HepG2 (cell line): ENCODE measurements at regions not wholly inside any gene's neighbourhood (a gene's known extent, or its start where the extent isn't known, plus 50 kb on each side); places are given as distances from the start of the nearest gene placed in this dataset.

Experiments used
- ATAC-seq: fragments of 200-7000 bp; cut with Tn5 transposase; 3 replicates; pipeline ENCODE4 v1.9.1; 2020; ENCODE audit warnings: mild to moderate bottlenecking, moderate library complexity
- BruUV-seq: library from RNA; stranded (reverse); fragments of 400-500 nt; replicated peaks from 2 replicates; lab custom pipeline; 2021; lab: Mats Ljungman, UMichigan
- CTCF ChIA-PET: fragments of 300-600 bp; formaldehyde crosslinking; extraction: SDS; loops from one replicate; lab custom pipeline; 2021; ENCODE audit warnings: low total read pairs, inconsistent platforms, low intra/inter-chr PET ratio; lab: Yijun Ruan, JAX
- POLR2A ChIA-PET: fragments of 350-600 bp; sonication (Branson Sonifier 250); formaldehyde crosslinking; loops from one replicate; lab custom pipeline; 2020; ENCODE audit warnings: antibody characterized with exemption, inconsistent platforms; lab: Yijun Ruan, JAX
- DNase-seq: peaks from one replicate; pipeline ENCODE4 v3.0.0-alpha.2; 2015; ENCODE audit warnings: low spot score
- FAIRE-seq: peaks from 3 replicates; lab custom pipeline; 2011; peaks lifted over from hg19 to GRCh38; lab: Jason Lieb, UNC
- H2AFZ ChIP-seq: one replicate; pipeline ENCODE4 v1.6.1; 2011; ENCODE audit warnings: low read length, inconsistent platforms
- H3K27ac ChIP-seq: fragments of 300-600 bp; 3 replicates; pipeline ENCODE4 v1.8.0; 2011; ENCODE audit warnings: mixed run types, mild to moderate bottlenecking, mixed read lengths, low read length, inconsistent platforms; ENCODE audit not compliant: insufficient read depth; ENCODE audit errors: extremely low read length
- H3K27me3 ChIP-seq, 2 experiments: fragments of 200-600 bp in 1 of 2; 2 replicates in 1 of 2; 3 replicates in 1 of 2; pipeline versions ENCODE4 v1.6.0 to v1.8.0; 2011; ENCODE audit warnings: low read length in 2 of 2, mild to moderate bottlenecking in 2 of 2, moderate library complexity in 2 of 2, inconsistent platforms in 1 of 2; ENCODE audit not compliant: insufficient read depth in 2 of 2, control insufficient read depth in 1 of 2
- H3K36me3 ChIP-seq, 2 experiments: fragments of 200-600 bp in 1 of 2; replicated peaks in 1 of 2; 2 replicates in 1 of 2; 3 replicates in 1 of 2; pipeline versions ENCODE4 v1.5.1 to v1.8.0; 2011; ENCODE audit warnings: low read length in 2 of 2, inconsistent platforms in 1 of 2; ENCODE audit not compliant: insufficient read depth in 2 of 2, control insufficient read depth in 1 of 2
- H3K4me1 ChIP-seq: 2 replicates; pipeline ENCODE4 v1.5.1; 2012; ENCODE audit warnings: low read length, inconsistent platforms; ENCODE audit not compliant: insufficient read depth
- H3K4me2 ChIP-seq: 2 replicates; pipeline ENCODE4 v1.6.0; 2011; ENCODE audit warnings: low read depth, low read length, inconsistent platforms
- H3K4me3 ChIP-seq, 3 experiments: fragments of 200-600 bp in 1 of 3; sonication (generic), shearing (Covaris generic) in 1 of 3; replicated peaks in 1 of 3; 2 replicates each; pipeline ENCODE4 v1.5.1; 2011 to 2016; ENCODE audit warnings: low read length in 3 of 3, inconsistent platforms in 2 of 3, low read depth in 2 of 3, mild to moderate bottlenecking in 2 of 3, control low read depth in 1 of 3, mixed read lengths in 1 of 3; ENCODE audit not compliant: insufficient read depth in 1 of 3
- H3K79me2 ChIP-seq: one replicate; pipeline ENCODE4 v1.6.1; 2011; ENCODE audit warnings: low read length, inconsistent platforms; ENCODE audit not compliant: insufficient read depth
- H3K9ac ChIP-seq: 2 replicates; pipeline ENCODE4 v1.6.0; 2011; ENCODE audit warnings: mild to moderate bottlenecking, low read depth, low read length, inconsistent platforms; ENCODE audit not compliant: insufficient read depth
- H3K9me3 ChIP-seq: 2 replicates; pipeline ENCODE4 v1.5.1; 2012; ENCODE audit warnings: mild to moderate bottlenecking, low read length
- H4K20me1 ChIP-seq: 2 replicates; pipeline ENCODE4 v1.6.0; 2011; ENCODE audit warnings: inconsistent platforms, mild to moderate bottlenecking, low read length, moderate library complexity; ENCODE audit not compliant: insufficient read depth
- ARID2 ChIP-seq: sonication (generic); formaldehyde crosslinking; IDR thresholded peaks from 2 replicates; pipeline ENCODE4 v1.8.1; 2022; ENCODE audit warnings: mild to moderate bottlenecking, missing genetic modification reagents, borderline replicate concordance
- BATF2 ChIP-seq: sonication (generic); formaldehyde crosslinking; IDR thresholded peaks from 2 replicates; pipeline ENCODE4 v1.8.0; 2022; ENCODE audit warnings: mild to moderate bottlenecking, missing genetic modification reagents, moderate library complexity
- CREB1 ChIP-seq, 2 experiments: fragments of 450-650 bp in 1 of 2; IDR thresholded peaks; 2 replicates each; pipeline ENCODE4 v1.6.1; 2016 to 2017; ENCODE audit warnings: control low read depth in 1 of 2, mild to moderate bottlenecking in 1 of 2, missing compliant biosample characterization in 1 of 2, missing genetic modification characterization in 1 of 2
- ETV6 ChIP-seq: sonication (generic); formaldehyde crosslinking; conservative IDR thresholded peaks from 2 replicates; pipeline ENCODE4 v1.4.0; 2020; ENCODE audit warnings: missing genetic modification reagents
- HES4 ChIP-seq: sonication (generic); formaldehyde crosslinking; IDR thresholded peaks from 2 replicates; pipeline ENCODE4 v1.9.0; 2021; ENCODE audit warnings: mild to moderate bottlenecking, missing genetic modification reagents, borderline replicate concordance
- HNRNPUL1 ChIP-seq: fragments of 200-400 bp; formaldehyde crosslinking; IDR thresholded peaks from 2 replicates; pipeline ENCODE4 v1.6.1; 2017; ENCODE audit warnings: low read depth, mild to moderate bottlenecking, low read length, moderate library complexity
- ISX ChIP-seq: sonication (generic); formaldehyde crosslinking; conservative IDR thresholded peaks from 2 replicates; pipeline ENCODE4 v1.5.0; 2020; ENCODE audit warnings: missing genetic modification reagents
- MTA3 ChIP-seq: sonication (generic); formaldehyde crosslinking; IDR thresholded peaks from 2 replicates; pipeline ENCODE4 v1.4.0; 2020; ENCODE audit warnings: missing genetic modification reagents
- MZF1 ChIP-seq: sonication (generic); formaldehyde crosslinking; IDR thresholded peaks from 2 replicates; pipeline ENCODE4 v1.8.1; 2023; ENCODE audit warnings: mild to moderate bottlenecking, missing genetic modification reagents, borderline replicate concordance
- NCOA2 ChIP-seq: sonication (generic); formaldehyde crosslinking; IDR thresholded peaks from 2 replicates; pipeline ENCODE4 v1.8.0; 2022; ENCODE audit warnings: inconsistent platforms
- ZNF143 ChIP-seq: sonication (generic); formaldehyde crosslinking; IDR thresholded peaks from 2 replicates; pipeline ENCODE4 v1.4.0; 2020; ENCODE audit warnings: missing genetic modification reagents
- ZNF225 ChIP-seq: sonication (generic); formaldehyde crosslinking; IDR thresholded peaks from 2 replicates; pipeline ENCODE4 v1.4.0; 2020; ENCODE audit warnings: mild to moderate bottlenecking, missing genetic modification reagents
- ZNF335 ChIP-seq: sonication (generic); formaldehyde crosslinking; IDR thresholded peaks from 2 replicates; pipeline ENCODE4 v1.4.0; 2020; ENCODE audit warnings: missing genetic modification reagents
- ZNF776 ChIP-seq: sonication (generic); formaldehyde crosslinking; IDR thresholded peaks from 2 replicates; pipeline ENCODE4 v1.4.0; 2020; ENCODE audit warnings: mild to moderate bottlenecking, missing genetic modification reagents
- ZNF780A ChIP-seq: sonication (generic); formaldehyde crosslinking; IDR thresholded peaks from 2 replicates; pipeline ENCODE4 v1.8.0; 2022; ENCODE audit warnings: mild to moderate bottlenecking, missing genetic modification reagents, moderate library complexity
- WGBS: methylation state at CpG from one replicate; pipeline ENCODE4 v1.1.6; 2017; ENCODE audit warnings: low lambda C conversion rate; 5-methylcytosine and 5-hydroxymethylcytosine counted together
- in situ Hi-C: cut with HindIII; loops from 2 replicates; pipeline ENCODE4 v1.10.0; 2017; ENCODE audit warnings: low pct_unique_long_range_greater_than_20kb; ENCODE audit not compliant: extremely low pct_ligation_motif_present
- intact Hi-C: fragments of 100-400 bp; cut with micrococcal nuclease; formaldehyde crosslinking; loops from one replicate; pipeline ENCODE4 v1.10.0; 2022; ENCODE audit not compliant: unreplicated experiment
- TF ChIP-seq, protein P1 (sequence below), 2 experiments: sonication (generic) in 1 of 2; formaldehyde crosslinking in 1 of 2; IDR thresholded peaks; 2 replicates each; pipeline versions ENCODE4 v1.4.0 to v1.6.1; 2018 to 2020; ENCODE audit warnings: missing genetic modification reagents in 2 of 2, borderline replicate concordance in 1 of 2, low read depth in 1 of 2, mild to moderate bottlenecking in 1 of 2, missing biosample characterization in 1 of 2

DNA sequence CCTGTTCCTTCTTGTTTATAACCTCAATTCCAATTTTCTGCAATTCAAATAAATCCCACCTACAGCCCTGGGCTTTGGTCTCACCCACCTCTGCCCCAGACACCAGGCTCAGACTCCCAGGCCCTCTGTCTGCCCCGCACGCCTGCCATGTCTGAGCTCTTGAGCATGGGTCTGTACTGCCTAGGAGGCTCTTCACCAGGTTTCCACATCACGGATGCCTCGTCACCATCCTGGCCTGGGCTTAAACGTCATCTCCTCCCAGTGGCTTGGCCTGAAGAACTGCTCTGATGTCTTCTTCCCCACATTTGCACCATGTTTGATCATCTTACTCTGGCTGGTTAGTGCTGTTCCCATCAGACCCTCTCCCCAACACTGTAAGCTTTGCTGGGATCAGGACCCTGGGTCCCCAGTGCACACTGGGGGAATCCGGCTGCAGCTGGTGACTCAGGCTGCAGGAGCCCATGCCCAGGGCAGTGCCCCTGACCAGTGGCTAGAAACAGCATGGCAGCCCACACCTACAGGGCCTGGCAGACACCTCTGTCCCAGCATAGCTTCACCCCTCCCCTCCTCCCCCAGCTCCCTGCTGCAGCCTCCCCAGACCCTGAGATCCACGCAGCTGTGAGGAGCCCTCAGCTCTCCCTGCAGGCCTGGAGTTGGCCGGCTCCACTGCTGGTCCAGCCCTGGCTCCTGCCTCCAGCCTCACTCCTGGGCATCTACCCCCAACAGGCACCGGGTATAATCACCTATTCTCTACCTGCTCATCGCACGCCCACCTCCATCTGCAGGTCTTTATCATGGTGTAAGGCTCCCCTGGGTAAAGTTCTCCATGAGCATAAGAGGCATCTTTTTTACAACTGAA, 162.8 kb upstream of the NSMCE3 start:
- Histone ChIP-seq H3K27me3 (no peaks in the 10 kb centered on the region; a peak in 1 of 5 replicates), H3K4me3 (no peak overlapping the region), H3K27ac (no peak overlapping the region), H3K4me1 (no peaks in the 10 kb centered on the region), H3K4me2 (no peak overlapping the region), H3K79me2 (no peaks in the 10 kb centered on the region), H3K9me3 (no peaks in the 10 kb centered on the region)
- no peak for ATAC-seq
- 13% methylated on average over 9 of the region's 11 CpGs for WGBS
- CTCF ChIA-PET, result no interaction called here
- TF ChIP-seq HES4 (CRISPR knock-in tag) (no peak), ZNF780A (CRISPR knock-in tag) (no peak), NCOA2 (no peak), ZNF143 (CRISPR knock-in tag) (no peak), ZNF225 (CRISPR knock-in tag) (no peak), ZNF776 (no peak), ETV6 (CRISPR knock-in tag) (no peak), CREB1 (IDR thresholded peaks at IDR 0.05) (0 out of 2 replicates have a peak, but pooled peaks have one; percentile 34), CREB1 (CRISPR knock-in tag; IDR thresholded peaks at IDR 0.05) (no peak), MTA3 (CRISPR knock-in tag) (no peak)
- TF ChIP-seq, all 625 proteins: peak for 1
- intact Hi-C loops (no loop called here), in situ Hi-C loops (no loop called here)
- DNase-seq, result no peak
- FAIRE-seq, result no peak
- no TSS peak for BruUV-seq
- POLR2A ChIA-PET, result no interaction called here
- H4K20me1 ChIP-seq, result no peaks in the 10 kb centered on the region
- H3K9ac ChIP-seq, result no peak overlapping the region
- H3K36me3 ChIP-seq, result no peaks in the 10 kb centered on the region
- no peak overlapping the region for H2AFZ ChIP-seq

GRCh38 chr15:29430831-29431230, 161.2 kb upstream of the NSMCE3 start:
- no TSS peak for BruUV-seq
- in situ Hi-C loops, result no loop called here
- H3K4me3 ChIP-seq, result no peak overlapping the region

More at GRCh38 chr15:29430831-29431230, 161.2 kb upstream of the NSMCE3 start:
- intact Hi-C loops, result no loop called here
- no peak overlapping the region for H3K27ac ChIP-seq
- POLR2A ChIA-PET, result no interaction called here
- DNase-seq (no peak), FAIRE-seq (no peak), ATAC-seq (no peak)
- no peaks in the 10 kb centered on the region; a peak in 1 of 5 replicates for H3K27me3 ChIP-seq
- no peak overlapping the region for H3K4me2 ChIP-seq
- TF ChIP-seq ZNF225 (CRISPR knock-in tag) (no peak), ISX (CRISPR knock-in tag) (no peak), ARID2 (CRISPR knock-in tag) (no peak), ZNF335 (CRISPR knock-in tag) (no peak), HNRNPUL1 (no peak), BATF2 (CRISPR knock-in tag) (no peak), MZF1 (CRISPR knock-in tag) (no peak)
- TF ChIP-seq, protein P1, sequence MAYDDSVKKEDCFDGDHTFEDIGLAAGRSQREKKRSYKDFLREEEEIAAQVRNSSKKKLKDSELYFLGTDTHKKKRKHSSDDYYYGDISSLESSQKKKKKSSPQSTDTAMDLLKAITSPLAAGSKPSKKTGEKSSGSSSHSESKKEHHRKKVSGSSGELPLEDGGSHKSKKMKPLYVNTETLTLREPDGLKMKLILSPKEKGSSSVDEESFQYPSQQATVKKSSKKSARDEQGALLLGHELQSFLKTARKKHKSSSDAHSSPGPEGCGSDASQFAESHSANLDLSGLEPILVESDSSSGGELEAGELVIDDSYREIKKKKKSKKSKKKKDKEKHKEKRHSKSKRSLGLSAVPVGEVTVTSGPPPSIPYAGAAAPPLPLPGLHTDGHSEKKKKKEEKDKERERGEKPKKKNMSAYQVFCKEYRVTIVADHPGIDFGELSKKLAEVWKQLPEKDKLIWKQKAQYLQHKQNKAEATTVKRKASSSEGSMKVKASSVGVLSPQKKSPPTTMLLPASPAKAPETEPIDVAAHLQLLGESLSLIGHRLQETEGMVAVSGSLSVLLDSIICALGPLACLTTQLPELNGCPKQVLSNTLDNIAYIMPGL (CRISPR knock-in tag; IDR thresholded peaks at IDR 0.05; ENCODE audit: borderline replicate concordance in 1 of 2, low read depth in 1 of 2), result no peak
- no peaks in the 10 kb centered on the region for H3K79me2 ChIP-seq
- no peaks in the 10 kb centered on the region for H4K20me1 ChIP-seq
- H3K9me3 ChIP-seq, result no peaks in the 10 kb centered on the region
- H3K4me1 ChIP-seq, result no peaks in the 10 kb centered on the region
- CTCF ChIA-PET, result no interaction called here
- no peak overlapping the region for H3K9ac ChIP-seq
- 47% methylated on average over 9 of the region's 10 CpGs for WGBS
- H3K36me3 ChIP-seq, result no peaks in the 10 kb centered on the region
- no peak overlapping the region for H2AFZ ChIP-seq
